ENCODE measurements at regions not wholly inside any gene's neighbourhood (a gene's known extent, or its start where the extent isn't known, plus 50 kb on each side); places are given as distances from the start of the nearest gene placed in this dataset.

DNA sequence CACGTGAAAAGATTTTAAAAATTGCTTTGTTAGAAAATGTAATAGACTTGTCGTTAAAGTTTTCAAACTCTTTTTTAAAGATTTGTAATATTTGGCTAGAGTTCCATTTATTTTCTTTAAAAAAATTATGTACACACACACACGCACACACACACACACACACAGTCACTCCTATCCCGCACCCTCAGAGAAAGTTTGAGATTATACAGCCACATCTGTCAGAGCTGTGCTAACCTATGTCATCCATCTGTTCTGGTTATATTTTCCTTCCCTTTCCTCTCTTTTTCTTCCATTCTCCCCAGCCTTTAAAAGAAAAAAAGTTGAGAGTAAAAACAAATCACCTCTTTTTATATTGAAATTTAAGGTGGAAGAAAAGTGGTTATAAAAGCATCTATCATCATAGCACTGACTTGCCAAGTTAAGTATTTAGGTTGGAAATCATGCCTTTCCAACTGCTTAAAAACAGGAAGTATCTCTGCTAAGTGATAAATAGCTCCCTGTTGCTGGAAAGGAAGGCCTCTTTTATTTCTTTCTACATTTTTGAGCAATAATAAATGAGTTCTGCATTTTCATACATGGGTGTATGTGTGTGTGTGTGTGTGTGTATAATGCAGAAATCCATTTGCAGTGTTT is 163.3 kb upstream of the SPRY1 start:
- TF ChIP-seq, protein P1, sequence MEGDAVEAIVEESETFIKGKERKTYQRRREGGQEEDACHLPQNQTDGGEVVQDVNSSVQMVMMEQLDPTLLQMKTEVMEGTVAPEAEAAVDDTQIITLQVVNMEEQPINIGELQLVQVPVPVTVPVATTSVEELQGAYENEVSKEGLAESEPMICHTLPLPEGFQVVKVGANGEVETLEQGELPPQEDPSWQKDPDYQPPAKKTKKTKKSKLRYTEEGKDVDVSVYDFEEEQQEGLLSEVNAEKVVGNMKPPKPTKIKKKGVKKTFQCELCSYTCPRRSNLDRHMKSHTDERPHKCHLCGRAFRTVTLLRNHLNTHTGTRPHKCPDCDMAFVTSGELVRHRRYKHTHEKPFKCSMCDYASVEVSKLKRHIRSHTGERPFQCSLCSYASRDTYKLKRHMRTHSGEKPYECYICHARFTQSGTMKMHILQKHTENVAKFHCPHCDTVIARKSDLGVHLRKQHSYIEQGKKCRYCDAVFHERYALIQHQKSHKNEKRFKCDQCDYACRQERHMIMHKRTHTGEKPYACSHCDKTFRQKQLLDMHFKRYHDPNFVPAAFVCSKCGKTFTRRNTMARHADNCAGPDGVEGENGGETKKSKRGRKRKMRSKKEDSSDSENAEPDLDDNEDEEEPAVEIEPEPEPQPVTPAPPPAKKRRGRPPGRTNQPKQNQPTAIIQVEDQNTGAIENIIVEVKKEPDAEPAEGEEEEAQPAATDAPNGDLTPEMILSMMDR (IDR thresholded peaks at IDR 0.05): no peak
- TF ChIP-seq EZH2phosphoT487 (IDR thresholded peaks at IDR 0.05) (no peak), EZH2 (IDR thresholded peaks at IDR 0.05) (no peak)

Data from neural progenitor cell (in vitro differentiated cells).